B cell (primary cell): ENCODE measurements at regions not wholly inside any gene's neighbourhood (a gene's known extent, or its start where the extent isn't known, plus 50 kb on each side); places are given as distances from the start of the nearest gene placed in this dataset.

ENCODE experiments used
- ATAC-seq: fragments of 200-7000 bp; cut with Tn5 transposase; one replicate; pipeline ENCODE4 v1.10.0; 2021; ENCODE audit warnings: low read depth, mild to moderate bottlenecking, moderate number of reproducible peaks, moderate library complexity
- CTCF ChIA-PET: fragments of 350-600 bp; sonication (Branson Sonifier 250); formaldehyde crosslinking; loops from one replicate; lab custom pipeline; 2021; ENCODE audit warnings: antibody characterized with exemption, inconsistent platforms; lab: Charles Lee
- POLR2A ChIA-PET: fragments of 350-600 bp; sonication (Branson Sonifier 250); formaldehyde crosslinking; loops from one replicate; lab custom pipeline; 2021; ENCODE audit warnings: antibody characterized with exemption; lab: Charles Lee
- DNase-seq: peaks from one replicate; pipeline ENCODE4 v3.0.0; 2013
- H2AFZ ChIP-seq: 2 replicates; pipeline ENCODE4 v1.6.1; 2012; ENCODE audit warnings: mild to moderate bottlenecking, low read depth, low read length; ENCODE audit not compliant: insufficient read depth, poor library complexity, severe bottlenecking
- H3K27ac ChIP-seq, 2 donors: 1 replicate in 1 of 2; 2 replicates in 1 of 2; pipeline ENCODE4 v1.5.1; 2012 to 2013; ENCODE audit warnings: low read length in 2 of 2, mild to moderate bottlenecking in 2 of 2, moderate library complexity in 1 of 2
- H3K27me3 ChIP-seq, 4 experiments: fragments of 200-600 bp in 1 of 4; sonication (generic) in 1 of 4; replicated peaks in 1 of 4; 1 replicate in 2 of 4; 2 replicates in 2 of 4; pipeline versions ENCODE4 v1.6.1 to v1.7.0; 2013 to 2016; ENCODE audit warnings: low read length in 3 of 4, mild to moderate bottlenecking in 2 of 4, mixed read lengths in 1 of 4, moderate library complexity in 1 of 4; ENCODE audit not compliant: insufficient read depth in 4 of 4, control insufficient read depth in 3 of 4; ENCODE audit errors: control extremely low read depth in 1 of 4
- H3K36me3 ChIP-seq, 2 experiments: replicated peaks in 1 of 2; 1 replicate in 1 of 2; 2 replicates in 1 of 2; pipeline versions ENCODE4 v1.6.1 to v1.7.1; 2013; ENCODE audit warnings: low read length in 1 of 2; ENCODE audit not compliant: insufficient read depth in 2 of 2, control insufficient read depth in 1 of 2; ENCODE audit errors: control extremely low read depth in 1 of 2, extremely low read depth in 1 of 2
- H3K4me1 ChIP-seq, 2 donors: fragments of 200-600 bp in 1 of 2; sonication (generic) in 1 of 2; 1 replicate in 1 of 2; 2 replicates in 1 of 2; pipeline versions ENCODE4 v1.5.1 to v1.6.1; 2013 to 2017; ENCODE audit warnings: low read length in 2 of 2; ENCODE audit not compliant: control insufficient read depth in 2 of 2, insufficient read depth in 2 of 2
- H3K4me2 ChIP-seq: replicated peaks from 2 replicates; pipeline ENCODE3; 2012; ENCODE audit warnings: mild to moderate bottlenecking, low read depth, low read length; ENCODE audit not compliant: poor library complexity, severe bottlenecking
- H3K4me3 ChIP-seq, 5 experiments: fragments of 200-600 bp in 1 of 5; sonication (generic) in 1 of 5; 1 replicate in 3 of 5; 2 replicates in 2 of 5; pipeline versions ENCODE4 v1.5.1 to v1.7.0; 2011 to 2016; ENCODE audit warnings: low read length in 4 of 5, mild to moderate bottlenecking in 4 of 5, low read depth in 2 of 5, control low read depth in 1 of 5, moderate library complexity in 1 of 5; ENCODE audit not compliant: insufficient read depth in 1 of 5; ENCODE audit errors: control extremely low read depth in 1 of 5, extremely low read depth in 1 of 5
- H3K79me2 ChIP-seq: fragments of 200-600 bp; sonication (generic); one replicate; pipeline ENCODE4 v1.6.0; 2016; ENCODE audit warnings: low read length; ENCODE audit not compliant: control insufficient read depth, insufficient read depth
- H3K9ac ChIP-seq: fragments of 200-600 bp; sonication (generic); 2 replicates; pipeline ENCODE4 v1.6.1; 2017; ENCODE audit warnings: mild to moderate bottlenecking, low read length, moderate library complexity
- H3K9me3 ChIP-seq, 3 donors: one replicate each; pipeline versions ENCODE4 v1.6.1 to v1.7.1; 2013; ENCODE audit warnings: low read length in 2 of 3; ENCODE audit not compliant: control insufficient read depth in 2 of 3, insufficient read depth in 1 of 3; ENCODE audit errors: control extremely low read depth in 1 of 3
- H4K20me1 ChIP-seq: 2 replicates; pipeline ENCODE4 v1.6.0; 2012; ENCODE audit warnings: mild to moderate bottlenecking, low read length; ENCODE audit not compliant: insufficient read depth, control insufficient read depth, poor library complexity, severe bottlenecking
- H3K27ac Mint-ChIP-seq: one replicate; pipeline ENCODE4 v1.8.0; 2021; ENCODE audit warnings: mixed read lengths
- H3K27me3 Mint-ChIP-seq: one replicate; pipeline ENCODE4 v1.8.0; 2021; ENCODE audit warnings: mixed read lengths
- H3K4me1 Mint-ChIP-seq: one replicate; pipeline ENCODE4 v1.8.0; 2021; ENCODE audit warnings: mixed read lengths
- H3K4me3 Mint-ChIP-seq: one replicate; pipeline ENCODE4 v1.8.0; 2021; ENCODE audit warnings: mixed read lengths
- H3K9me3 Mint-ChIP-seq: one replicate; pipeline ENCODE4 v1.8.0; 2022; ENCODE audit warnings: mixed read lengths; ENCODE audit not compliant: insufficient read depth
- CTCF ChIP-seq: fragments of 200-600 bp; IDR thresholded peaks from one replicate; pipeline ENCODE4 v1.8.0; 2022; ENCODE audit warnings: antibody characterized with exemption, mild to moderate bottlenecking
- EZH2 ChIP-seq: IDR thresholded peaks from 2 replicates; pipeline ENCODE4 v1.6.1; 2012; ENCODE audit warnings: borderline replicate concordance, low read depth, mild to moderate bottlenecking, moderate library complexity, low read length; ENCODE audit not compliant: insufficient read depth, poor library complexity, severe bottlenecking
- WGBS: methylation state at CpG from one replicate; pipeline ENCODE4 v1.1.5; 2013; ENCODE audit warnings: missing lambda C conversion rate; ENCODE audit not compliant: insufficient coverage; 5-methylcytosine and 5-hydroxymethylcytosine counted together
- intact Hi-C: fragments of 100-400 bp; cut with micrococcal nuclease; formaldehyde crosslinking; loops from one replicate; pipeline ENCODE4 v1.10.0; 2022

GRCh38 chr13:73687929-73688328 lies 446.3 kb downstream of the KLF12 start:
- H3K4me3 Mint-ChIP-seq: no peak overlapping the region
- no peak overlapping the region for H3K27ac ChIP-seq
- ATAC-seq (no peak), DNase-seq (no peak)
- H3K27me3 ChIP-seq: no peaks in the 10 kb centered on the region
- intact Hi-C loops: no loop called here
- TF ChIP-seq EZH2 (no peak), CTCF (no peak)
- ChIA-PET POLR2A (no interaction called here), CTCF (interaction anchor here (1.3 kb wide), 1 partner anchor 12 kb away, joined by 3 read pairs; no protein-coding TSS in a partner anchor)
- no peaks in the 10 kb centered on the region for H3K79me2 ChIP-seq
- peaks cover 0 to 17% of the 10 kb centered on the region in 2 experiments for H3K36me3 ChIP-seq
- no peaks in the 10 kb centered on the region for H4K20me1 ChIP-seq
- no peaks in the 10 kb centered on the region for H3K9me3 Mint-ChIP-seq
- no peaks in the 10 kb centered on the region for H3K4me1 ChIP-seq
- no peak overlapping the region for H3K4me3 ChIP-seq
- H3K27me3 Mint-ChIP-seq: no peaks in the 10 kb centered on the region
- H3K9me3 ChIP-seq: no peaks in the 10 kb centered on the region
- H3K4me1 Mint-ChIP-seq: peaks cover 2% of the 10 kb centered on the region
- no peak overlapping the region for H3K4me2 ChIP-seq
- H2AFZ ChIP-seq: no peak overlapping the region
- H3K9ac ChIP-seq: no peak overlapping the region
- H3K27ac Mint-ChIP-seq: no peak overlapping the region

GRCh38 chr13:73687087-73687486 lies 447.1 kb downstream of the KLF12 start:
- no peaks in the 10 kb centered on the region for H3K27me3 Mint-ChIP-seq
- Histone ChIP-seq H3K79me2 (no peaks in the 10 kb centered on the region), H3K27ac (no peak overlapping the region), H4K20me1 (no peaks in the 10 kb centered on the region), H3K9me3 (no peaks in the 10 kb centered on the region), H2AFZ (no peak overlapping the region), H3K4me3 (no peak overlapping the region), H3K27me3 (no peaks in the 10 kb centered on the region), H3K36me3 (peaks cover 0 to 10% of the 10 kb centered on the region in 2 experiments), H3K4me2 (no peak overlapping the region), H3K9ac (no peak overlapping the region), H3K4me1 (no peaks in the 10 kb centered on the region)
- no peak for TF ChIP-seq EZH2
- no peak for TF ChIP-seq CTCF
- no peak overlapping the region for H3K27ac Mint-ChIP-seq
- ChIA-PET CTCF (no interaction called here), POLR2A (no interaction called here)
- H3K4me1 Mint-ChIP-seq: peaks cover 2% of the 10 kb centered on the region
- WGBS: no CpG with 5 or more reads among the region's 4 CpGs
- no peak overlapping the region for H3K4me3 Mint-ChIP-seq
- ATAC-seq (no peak), DNase-seq (no peak)
- H3K9me3 Mint-ChIP-seq: no peaks in the 10 kb centered on the region
- intact Hi-C loops: no loop called here
